Neural crest cell (in vitro differentiated cells): ENCODE measurements at regions not wholly inside any gene's neighbourhood (a gene's known extent, or its start where the extent isn't known, plus 50 kb on each side); places are given as distances from the start of the nearest gene placed in this dataset.

Experiments used
- DNase-seq: peaks from one replicate; pipeline ENCODE4 v3.0.0; 2021; ENCODE audit warnings: low read depth, mixed read lengths, low spot score
- H3K27ac Mint-ChIP-seq: one replicate; pipeline ENCODE4 v1.8.0; 2021; ENCODE audit warnings: mild to moderate bottlenecking, mixed read lengths; ENCODE audit not compliant: unreplicated experiment
- H3K27me3 Mint-ChIP-seq: 2 replicates; pipeline ENCODE4 v1.8.0; 2021; ENCODE audit warnings: low read depth, mild to moderate bottlenecking, mixed read lengths
- H3K36me3 Mint-ChIP-seq: 2 replicates; pipeline ENCODE4 v1.8.0; 2021; ENCODE audit warnings: low read depth, mild to moderate bottlenecking, mixed read lengths
- H3K4me1 Mint-ChIP-seq: 2 replicates; pipeline ENCODE4 v1.8.0; 2021; ENCODE audit warnings: mixed read lengths
- H3K4me3 Mint-ChIP-seq: one replicate; pipeline ENCODE4 v1.8.0; 2021; ENCODE audit warnings: mild to moderate bottlenecking, mixed read lengths
- H3K9me3 Mint-ChIP-seq: 2 replicates; pipeline ENCODE4 v1.8.0; 2021; ENCODE audit warnings: mixed read lengths
- TF ChIP-seq, protein P1 (sequence below): fragments of 200-600 bp; sonication (generic); conservative IDR thresholded peaks from 2 replicates; pipeline ENCODE4 v1.5.0; 2021; ENCODE audit warnings: antibody characterized with exemption, mild to moderate bottlenecking

DNA sequence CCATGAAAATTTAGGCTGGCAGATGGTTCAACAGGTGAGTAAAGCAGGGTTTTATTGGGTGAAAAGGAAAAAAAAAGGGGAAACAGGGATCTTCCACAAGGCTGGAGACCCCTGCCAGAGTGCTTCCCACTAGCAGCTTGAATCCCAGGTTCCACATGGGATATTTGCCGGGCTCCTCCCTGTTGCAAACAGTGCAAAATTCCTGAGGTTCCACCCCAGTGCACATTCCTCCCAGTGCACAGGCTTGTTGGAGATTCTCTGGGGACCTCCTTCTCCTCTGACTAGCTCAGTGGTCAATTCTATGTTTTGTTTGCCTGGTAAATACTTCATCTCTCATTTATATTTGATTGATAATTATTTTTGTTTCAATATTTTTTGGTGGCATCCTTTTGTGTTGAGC lies 66.4 kb upstream of the UGT2B15 start:
- H3K27ac Mint-ChIP-seq: no peak overlapping the region
- DNase-seq: no peak
- H3K9me3 Mint-ChIP-seq: peaks cover 5% of the 10 kb centered on the region
- peaks cover 15% of the 10 kb centered on the region for H3K4me1 Mint-ChIP-seq
- TF ChIP-seq, protein P1, sequence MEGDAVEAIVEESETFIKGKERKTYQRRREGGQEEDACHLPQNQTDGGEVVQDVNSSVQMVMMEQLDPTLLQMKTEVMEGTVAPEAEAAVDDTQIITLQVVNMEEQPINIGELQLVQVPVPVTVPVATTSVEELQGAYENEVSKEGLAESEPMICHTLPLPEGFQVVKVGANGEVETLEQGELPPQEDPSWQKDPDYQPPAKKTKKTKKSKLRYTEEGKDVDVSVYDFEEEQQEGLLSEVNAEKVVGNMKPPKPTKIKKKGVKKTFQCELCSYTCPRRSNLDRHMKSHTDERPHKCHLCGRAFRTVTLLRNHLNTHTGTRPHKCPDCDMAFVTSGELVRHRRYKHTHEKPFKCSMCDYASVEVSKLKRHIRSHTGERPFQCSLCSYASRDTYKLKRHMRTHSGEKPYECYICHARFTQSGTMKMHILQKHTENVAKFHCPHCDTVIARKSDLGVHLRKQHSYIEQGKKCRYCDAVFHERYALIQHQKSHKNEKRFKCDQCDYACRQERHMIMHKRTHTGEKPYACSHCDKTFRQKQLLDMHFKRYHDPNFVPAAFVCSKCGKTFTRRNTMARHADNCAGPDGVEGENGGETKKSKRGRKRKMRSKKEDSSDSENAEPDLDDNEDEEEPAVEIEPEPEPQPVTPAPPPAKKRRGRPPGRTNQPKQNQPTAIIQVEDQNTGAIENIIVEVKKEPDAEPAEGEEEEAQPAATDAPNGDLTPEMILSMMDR: no peak
- H3K4me3 Mint-ChIP-seq: no peak overlapping the region
- H3K36me3 Mint-ChIP-seq: no peaks in the 10 kb centered on the region
- H3K27me3 Mint-ChIP-seq: no peaks in the 10 kb centered on the region

DNA sequence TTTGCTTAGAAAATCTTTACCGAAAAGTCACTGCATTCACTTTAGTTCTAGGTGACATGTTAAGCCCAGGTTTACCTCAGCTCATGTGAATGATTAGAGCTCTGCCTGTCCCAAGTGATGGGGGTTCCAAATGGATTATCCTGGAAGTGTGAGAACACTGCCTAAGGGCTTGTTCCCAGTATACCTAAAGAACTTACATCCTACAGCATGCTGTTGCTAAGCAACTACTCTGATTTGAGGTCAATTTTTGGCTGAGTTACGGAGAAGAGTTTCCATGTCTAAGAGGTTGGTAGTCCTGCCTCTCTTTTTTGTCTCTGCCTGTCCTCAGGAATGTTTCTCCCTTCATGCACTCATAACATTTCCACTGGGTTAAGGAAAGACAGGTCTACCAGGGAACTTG lies 67.6 kb upstream of the UGT2B15 start:
- Mint-ChIP-seq H3K27me3 (no peaks in the 10 kb centered on the region), H3K36me3 (no peaks in the 10 kb centered on the region), H3K4me1 (peaks cover 9% of the 10 kb centered on the region), H3K4me3 (no peak overlapping the region), H3K9me3 (peaks cover 8% of the 10 kb centered on the region), H3K27ac (no peak overlapping the region)
- TF ChIP-seq, protein P1: no peak
- DNase-seq: no peak

DNA sequence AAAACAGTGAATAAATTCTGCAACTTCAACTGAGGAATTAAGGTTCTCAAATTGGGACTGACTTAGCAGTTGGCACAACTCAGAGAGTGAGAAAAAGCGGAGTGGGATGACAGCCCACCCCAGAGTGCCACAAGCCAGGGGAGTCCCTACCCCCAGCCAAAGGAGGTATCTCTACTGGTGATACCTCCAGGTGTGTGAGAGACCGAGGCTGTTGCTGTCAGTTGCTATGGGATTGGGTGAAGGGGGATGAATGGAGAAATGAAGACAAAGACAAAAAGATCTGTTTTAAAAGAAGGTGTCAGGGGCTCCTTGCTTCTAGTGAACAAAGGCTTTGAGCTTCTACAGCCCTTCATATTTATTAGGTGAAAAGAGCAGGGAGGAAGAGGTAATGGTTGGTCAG lies 71.4 kb upstream of the UGT2B10 start:
- no peak for DNase-seq
- Mint-ChIP-seq H3K4me3 (no peak overlapping the region), H3K9me3 (peaks cover 3% of the 10 kb centered on the region), H3K4me1 (no peaks in the 10 kb centered on the region), H3K36me3 (no peaks in the 10 kb centered on the region), H3K27me3 (no peaks in the 10 kb centered on the region), H3K27ac (peak overlapping the region; percentile 19)
- TF ChIP-seq, protein P1: no peak

DNA sequence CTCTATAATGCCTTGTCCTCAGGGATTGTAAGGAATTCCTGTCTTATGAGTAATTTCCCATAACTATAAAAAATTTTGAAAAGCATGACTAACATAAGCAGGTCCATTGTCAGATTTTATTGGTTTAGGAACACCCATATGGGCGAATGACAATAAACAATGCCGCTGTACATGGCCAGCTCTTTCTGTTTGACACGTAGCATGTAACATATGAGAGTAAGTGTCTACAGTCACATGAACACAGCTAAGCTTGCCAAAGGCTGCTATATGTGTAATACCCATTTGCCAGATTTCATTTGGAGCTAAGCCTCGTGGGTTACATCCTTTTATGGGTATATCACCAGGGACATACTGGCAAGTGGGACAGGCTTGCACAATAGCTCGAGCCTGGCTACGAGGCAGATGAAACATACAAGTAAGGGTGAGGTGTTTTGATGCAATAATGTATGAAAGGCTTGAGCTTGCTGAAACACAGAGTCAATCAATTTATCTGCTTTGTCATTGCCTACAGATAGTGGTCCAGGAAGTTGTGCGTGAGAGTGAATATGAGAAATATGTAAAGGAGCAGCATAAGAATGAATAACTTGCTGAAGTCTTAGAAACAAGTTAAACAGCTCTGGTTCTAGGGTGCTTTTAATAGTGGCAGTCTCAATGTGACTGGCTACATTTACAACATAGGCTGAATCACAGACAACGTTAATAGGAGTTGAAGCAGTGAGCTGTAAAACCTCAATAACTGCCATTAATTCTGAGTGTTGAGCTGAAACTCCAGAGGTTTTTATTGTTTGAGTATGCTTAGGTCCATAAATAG lies 67.4 kb upstream of the UGT2B10 start:
- no peak for DNase-seq
- Mint-ChIP-seq H3K27ac (peak overlapping the region; percentile 46), H3K9me3 (peaks cover 7% of the 10 kb centered on the region), H3K4me3 (no peak overlapping the region), H3K27me3 (no peaks in the 10 kb centered on the region), H3K36me3 (no peaks in the 10 kb centered on the region), H3K4me1 (no peaks in the 10 kb centered on the region)
- TF ChIP-seq, protein P1: no peak

DNA sequence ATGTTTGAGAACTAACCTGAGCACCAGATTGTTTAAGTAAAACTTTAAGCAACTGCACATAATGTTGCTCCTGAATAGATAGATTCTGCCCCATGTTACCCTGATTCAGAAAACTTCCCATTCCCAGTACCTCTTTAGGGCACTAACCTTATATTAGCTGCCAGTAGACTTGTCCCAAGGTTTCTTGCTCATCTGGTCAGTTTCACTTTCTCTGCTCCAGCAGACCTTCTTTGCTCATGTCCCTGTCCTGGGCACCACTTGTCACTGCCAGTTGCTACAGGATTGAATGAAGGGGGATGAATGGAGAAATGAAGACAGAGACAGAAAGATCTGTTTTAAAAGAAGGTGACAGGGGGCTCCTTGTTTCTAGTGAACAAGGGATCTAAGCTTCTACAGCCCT lies 65.2 kb upstream of the UGT2B10 start:
- Mint-ChIP-seq H3K4me3 (no peak overlapping the region), H3K9me3 (peaks cover 7% of the 10 kb centered on the region), H3K4me1 (no peaks in the 10 kb centered on the region), H3K27me3 (no peaks in the 10 kb centered on the region), H3K27ac (no peak overlapping the region), H3K36me3 (no peaks in the 10 kb centered on the region)
- no peak for DNase-seq
- TF ChIP-seq, protein P1: no peak
